ENCODE measurements at regions not wholly inside any gene's neighbourhood (a gene's known extent, or its start where the extent isn't known, plus 50 kb on each side); places are given as distances from the start of the nearest gene placed in this dataset.
A peak's percentile ranks its signal among the peaks of the same experiment; 100 is the strongest.

- DNase-seq = peak; percentile 4
Measured at GRCh38 chr16:8026450-8026849, 563.9 kb downstream of the TMEM114 start.

GRCh38 chr16:8023326-8023725 is 567.0 kb downstream of the TMEM114 start:
- DNase-seq = no peak

GRCh38 chr16:8005096-8005860 is 585.0 kb downstream of the TMEM114 start:
- DNase-seq = no peak

- DNase-seq = no peak
Measured at GRCh38 chr16:7998789-7999453, 591.4 kb downstream of the TMEM114 start.

GRCh38 chr16:7997966-7998365 is 592.3 kb downstream of the TMEM114 start:
- DNase-seq = no peak

- no peak for DNase-seq
Measured at GRCh38 chr16:7992616-7993015, 597.7 kb downstream of the TMEM114 start.

GRCh38 chr16:7990626-7991260 is 599.6 kb downstream of the TMEM114 start:
- DNase-seq = no peak

- DNase-seq = no peak
Measured at GRCh38 chr16:7983676-7984075, 606.6 kb downstream of the TMEM114 start.

- DNase-seq = no peak
Measured at GRCh38 chr16:7980133-7980483, 610.2 kb downstream of the TMEM114 start.

GRCh38 chr16:7979448-7980132 is 610.7 kb downstream of the TMEM114 start:
- DNase-seq = no peak

- no peak for DNase-seq
Measured at GRCh38 chr16:7976563-7976962, 613.7 kb downstream of the TMEM114 start.

GRCh38 chr16:7976125-7976524 is 614.2 kb downstream of the TMEM114 start:
- no peak for DNase-seq

- no peak for DNase-seq
Measured at GRCh38 chr16:7967996-7968509, 622.3 kb downstream of the TMEM114 start.

GRCh38 chr16:7964744-7965143 is 625.6 kb downstream of the TMEM114 start:
- DNase-seq = no peak

- DNase-seq = no peak
Measured at GRCh38 chr16:7964167-7964566, 626.1 kb downstream of the TMEM114 start.

- DNase-seq = no peak
Measured at GRCh38 chr16:7962091-7962879, 628.0 kb downstream of the TMEM114 start.

GRCh38 chr16:7957151-7957550 is 624.5 kb downstream of the RBFOX1 start:
- no peak for DNase-seq

GRCh38 chr16:7953360-7953759 is 620.7 kb downstream of the RBFOX1 start:
- no peak for DNase-seq

GRCh38 chr16:7946142-7946541 is 613.5 kb downstream of the RBFOX1 start:
- no peak for DNase-seq

GRCh38 chr16:7938175-7938574 is 605.5 kb downstream of the RBFOX1 start:
- no peak for DNase-seq

GRCh38 chr16:7921345-7921744 is 588.7 kb downstream of the RBFOX1 start:
- DNase-seq = no peak

- no peak for DNase-seq
Measured at GRCh38 chr16:7919782-7920181, 587.1 kb downstream of the RBFOX1 start.

GRCh38 chr16:7914748-7915147 is 582.1 kb downstream of the RBFOX1 start:
- DNase-seq = no peak

All from hematopoietic multipotent progenitor cell treated with erythropoietin and hydrocortisone succinate and interleukin-3 and kit ligand, for 8 days (in vitro differentiated cells).